HEK293T (cell line): ENCODE measurements at regions not wholly inside any gene's neighbourhood (a gene's known extent, or its start where the extent isn't known, plus 50 kb on each side); places are given as distances from the start of the nearest gene placed in this dataset.

Experiments
- CTCF ChIA-PET: fragments of 350-600 bp; formaldehyde crosslinking; extraction: SDS; loops from one replicate; lab custom pipeline; 2021; ENCODE audit warnings: antibody characterized with exemption, inconsistent platforms; lab: Yijun Ruan, JAX
- POLR2A ChIA-PET: fragments of 350-600 bp; formaldehyde crosslinking; extraction: SDS; loops from one replicate; lab custom pipeline; 2020; ENCODE audit warnings: antibody characterized with exemption, inconsistent platforms; lab: Yijun Ruan, JAX
- DNase-seq: peaks from one replicate; pipeline ENCODE4 v3.0.0; 2012; ENCODE audit warnings: mixed read lengths; ENCODE audit errors: extremely low spot score
- ARNT ChIP-seq: fragments of 450-650 bp; IDR thresholded peaks from 2 replicates; pipeline ENCODE4 v1.6.1; 2017; ENCODE audit warnings: mild to moderate bottlenecking
- BHLHE40 ChIP-seq: fragments of 450-650 bp; IDR thresholded peaks from 2 replicates; pipeline ENCODE4 v1.6.1; 2016; ENCODE audit warnings: mild to moderate bottlenecking, moderate library complexity, borderline replicate concordance
- CTBP1 ChIP-seq: fragments of 450-650 bp; IDR thresholded peaks from 2 replicates; pipeline ENCODE4 v1.6.1; 2016; ENCODE audit warnings: borderline replicate concordance
- ELF4 ChIP-seq: fragments of 450-650 bp; IDR thresholded peaks from 2 replicates; pipeline ENCODE4 v1.6.1; 2017; ENCODE audit warnings: antibody characterized with exemption
- FOXA1 ChIP-seq: fragments of 450-650 bp; IDR thresholded peaks from 2 replicates; pipeline ENCODE4 v1.6.1; 2016; ENCODE audit warnings: mild to moderate bottlenecking
- FOXK2 ChIP-seq: fragments of 450-650 bp; IDR thresholded peaks from 2 replicates; pipeline ENCODE4 v1.6.1; 2016; ENCODE audit warnings: mild to moderate bottlenecking
- FOXM1 ChIP-seq: fragments of 450-650 bp; IDR thresholded peaks from 2 replicates; pipeline ENCODE4 v1.6.1; 2017; ENCODE audit warnings: mild to moderate bottlenecking, borderline replicate concordance
- HDGF ChIP-seq: fragments of 450-650 bp; IDR thresholded peaks from 2 replicates; pipeline ENCODE4 v1.6.1; 2017; ENCODE audit warnings: antibody characterized with exemption, borderline replicate concordance
- L3MBTL2 ChIP-seq: fragments of 450-650 bp; conservative IDR thresholded peaks from 2 replicates; pipeline ENCODE4 v1.6.1; 2016; ENCODE audit warnings: mild to moderate bottlenecking
- LEF1 ChIP-seq: fragments of 450-650 bp; IDR thresholded peaks from 2 replicates; pipeline ENCODE4 v1.6.1; 2017; ENCODE audit warnings: mild to moderate bottlenecking, borderline replicate concordance
- NFRKB ChIP-seq: fragments of 450-650 bp; IDR thresholded peaks from 2 replicates; pipeline ENCODE4 v1.6.1; 2016; ENCODE audit warnings: mild to moderate bottlenecking, moderate library complexity
- PKNOX1 ChIP-seq: fragments of 450-650 bp; IDR thresholded peaks from 2 replicates; pipeline ENCODE4 v1.6.1; 2016
- SP1 ChIP-seq: fragments of 450-650 bp; IDR thresholded peaks from 2 replicates; pipeline ENCODE4 v1.6.1; 2017
- SUZ12 ChIP-seq: fragments of 450-650 bp; IDR thresholded peaks from 2 replicates; pipeline ENCODE4 v1.6.1; 2016; ENCODE audit warnings: mild to moderate bottlenecking
- TARDBP ChIP-seq: fragments of 450-650 bp; IDR thresholded peaks from 2 replicates; pipeline ENCODE4 v1.6.1; 2016
- ZNF384 ChIP-seq: fragments of 450-650 bp; IDR thresholded peaks from 2 replicates; pipeline ENCODE4 v1.6.1; 2016

GRCh38 chr13:84749126-84749525 lies 866.9 kb upstream of the SLITRK1 start:
- CTCF ChIA-PET, result no interaction called here
- POLR2A ChIA-PET, result no interaction called here
- DNase-seq, result no peak
- TF ChIP-seq PKNOX1 (no peak), FOXA1 (no peak), LEF1 (no peak), ZNF384 (no peak), SP1 (no peak), TARDBP (no peak), ELF4 (no peak), BHLHE40 (no peak), FOXM1 (no peak), ARNT (no peak), SUZ12 (no peak), L3MBTL2 (no peak), CTBP1 (no peak), HDGF (no peak)

GRCh38 chr13:84745051-84745551 lies 862.8 kb upstream of the SLITRK1 start:
- CTCF ChIA-PET, result no interaction called here
- POLR2A ChIA-PET, result no interaction called here
- no peak for TF ChIP-seq CTBP1
- TF ChIP-seq ELF4, result no peak
- no peak for TF ChIP-seq NFRKB
- no peak for TF ChIP-seq FOXM1
- TF ChIP-seq PKNOX1, result no peak
- no peak for TF ChIP-seq FOXK2
- no peak for TF ChIP-seq LEF1
- no peak for TF ChIP-seq TARDBP
- TF ChIP-seq BHLHE40, result no peak
- no peak for TF ChIP-seq SUZ12
- no peak for TF ChIP-seq FOXA1
- no peak for TF ChIP-seq ZNF384
- no peak for TF ChIP-seq L3MBTL2
- TF ChIP-seq ARNT, result no peak
- TF ChIP-seq HDGF, result no peak
- DNase-seq, result no peak

GRCh38 chr13:84744203-84744602 lies 861.9 kb upstream of the SLITRK1 start:
- DNase-seq, result no peak
- ChIA-PET POLR2A (no interaction called here), CTCF (no interaction called here)
- TF ChIP-seq CTBP1 (no peak), SP1 (no peak), FOXM1 (no peak), ELF4 (no peak), LEF1 (no peak)

GRCh38 chr13:84741253-84741652 lies 859.0 kb upstream of the SLITRK1 start:
- CTCF ChIA-PET, result no interaction called here
- DNase-seq, result no peak

GRCh38 chr13:84739021-84739420 lies 856.7 kb upstream of the SLITRK1 start:
- DNase-seq, result no peak
- TF ChIP-seq ELF4, result no peak
- TF ChIP-seq FOXK2, result no peak
- TF ChIP-seq PKNOX1, result no peak
- TF ChIP-seq LEF1, result no peak
- no peak for TF ChIP-seq FOXM1
- TF ChIP-seq TARDBP, result no peak
- no peak for TF ChIP-seq L3MBTL2
- no peak for TF ChIP-seq CTBP1
- ChIA-PET CTCF (no interaction called here), POLR2A (no interaction called here)

More at GRCh38 chr13:84741253-84741652, 859.0 kb upstream of the SLITRK1 start:
- TF ChIP-seq FOXM1 (no peak), FOXA1 (no peak), SP1 (no peak), ARNT (no peak), SUZ12 (no peak), L3MBTL2 (no peak), PKNOX1 (no peak), NFRKB (no peak)
- POLR2A ChIA-PET, result no interaction called here

DNA sequence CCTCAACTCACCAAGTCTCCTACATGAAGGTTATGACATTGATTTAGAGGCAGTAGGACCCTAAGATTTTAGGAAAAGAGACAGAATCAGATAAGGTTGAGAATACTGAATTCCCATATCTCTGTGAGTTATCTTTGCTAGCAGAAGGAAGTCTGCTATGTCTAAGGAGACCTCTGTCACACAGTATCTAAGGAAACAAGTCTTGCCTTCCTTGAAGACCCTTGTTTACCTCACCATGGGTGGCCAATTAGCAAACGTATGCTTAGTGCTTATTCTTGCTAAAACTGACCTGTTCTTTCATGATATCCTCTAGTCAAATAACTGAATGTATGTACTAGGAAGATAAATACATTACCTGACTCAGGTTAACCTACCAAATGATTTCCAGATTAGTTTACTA lies 855.4 kb upstream of the SLITRK1 start:
- DNase-seq, result no peak
- TF ChIP-seq CTBP1, result no peak
- no peak for TF ChIP-seq FOXK2
- no peak for TF ChIP-seq SP1
- TF ChIP-seq HDGF, result no peak
- TF ChIP-seq L3MBTL2, result no peak
- no peak for TF ChIP-seq PKNOX1
- no peak for TF ChIP-seq LEF1
- TF ChIP-seq FOXA1, result no peak
- TF ChIP-seq NFRKB, result no peak
- TF ChIP-seq TARDBP, result no peak
- no peak for TF ChIP-seq ZNF384
- TF ChIP-seq BHLHE40, result no peak
- no peak for TF ChIP-seq SUZ12
- TF ChIP-seq FOXM1, result no peak
- no peak for TF ChIP-seq ELF4
- no peak for TF ChIP-seq ARNT
- POLR2A ChIA-PET, result no interaction called here
- CTCF ChIA-PET, result no interaction called here
